Naive B cell (primary cell): ENCODE measurements at regions not wholly inside any gene's neighbourhood (a gene's known extent, or its start where the extent isn't known, plus 50 kb on each side); places are given as distances from the start of the nearest gene placed in this dataset.
A peak's percentile ranks its signal among the peaks of the same experiment; 100 is the strongest.
"Not testable (repeated sequence)": the region's sequence is repeated elsewhere in the genome, so short reads cannot be mapped to it uniquely, and the experiment has no call there.

Experiments
- ATAC-seq, 2 donors: fragments of 150-1000 bp; cut with Tn5 transposase; 2 replicates each; pipeline ENCODE4 v1.10.0; 2021; ENCODE audit warnings: low read depth in 2 of 2, mild to moderate bottlenecking in 2 of 2, moderate library complexity in 2 of 2
- DNase-seq: peaks from one replicate; pipeline ENCODE4 v3.0.0; 2022
- H3K27ac Mint-ChIP-seq, 6 donors: one replicate each; pipeline ENCODE4 v1.8.0; 2020 to 2022; ENCODE audit warnings: mild to moderate bottlenecking in 6 of 6, mixed read lengths in 6 of 6, moderate library complexity in 5 of 6, inconsistent platforms in 2 of 6
- H3K27me3 Mint-ChIP-seq, 3 donors: one replicate each; pipeline ENCODE4 v1.8.0; 2021 to 2022; ENCODE audit warnings: mixed read lengths in 3 of 3, mild to moderate bottlenecking in 1 of 3
- H3K36me3 Mint-ChIP-seq, 2 donors: one replicate each; pipeline ENCODE4 v1.8.0; 2020 to 2022; ENCODE audit warnings: mixed read lengths in 2 of 2, inconsistent platforms in 1 of 2, mild to moderate bottlenecking in 1 of 2
- H3K4me1 Mint-ChIP-seq, 3 donors: one replicate each; pipeline ENCODE4 v1.8.0; 2020 to 2022; ENCODE audit warnings: mixed read lengths in 3 of 3, inconsistent platforms in 1 of 3, mild to moderate bottlenecking in 1 of 3, moderate library complexity in 1 of 3
- H3K4me3 Mint-ChIP-seq, 8 donors: one replicate each; pipeline ENCODE4 v1.8.0; 2020 to 2022; ENCODE audit warnings: mild to moderate bottlenecking in 8 of 8, mixed read lengths in 8 of 8, moderate library complexity in 8 of 8, inconsistent platforms in 2 of 8
- H3K9me3 Mint-ChIP-seq, 7 donors: one replicate each; pipeline ENCODE4 v1.8.0; 2020 to 2022; ENCODE audit warnings: mixed read lengths in 7 of 7, mild to moderate bottlenecking in 5 of 7, inconsistent platforms in 2 of 7, moderate library complexity in 1 of 7

GRCh38 chr20:26009402-26010223 is 313.0 kb upstream of the ZNF337 start:
- Mint-ChIP-seq H3K4me1 (peaks cover 9 to 14% (median 11%) of the 10 kb centered on the region in 3 donors), H3K4me3 (peak overlapping the region; percentile 93 to 99 (median 96)), H3K27ac (peak overlapping the region; percentile 76 to 98 (median 94))
- not testable (repeated sequence) for H3K36me3 Mint-ChIP-seq, H3K27me3 Mint-ChIP-seq, H3K9me3 Mint-ChIP-seq
- ATAC-seq (peak in 1 of 2 donors; percentile 25), DNase-seq (peak; percentile 65)

DNA sequence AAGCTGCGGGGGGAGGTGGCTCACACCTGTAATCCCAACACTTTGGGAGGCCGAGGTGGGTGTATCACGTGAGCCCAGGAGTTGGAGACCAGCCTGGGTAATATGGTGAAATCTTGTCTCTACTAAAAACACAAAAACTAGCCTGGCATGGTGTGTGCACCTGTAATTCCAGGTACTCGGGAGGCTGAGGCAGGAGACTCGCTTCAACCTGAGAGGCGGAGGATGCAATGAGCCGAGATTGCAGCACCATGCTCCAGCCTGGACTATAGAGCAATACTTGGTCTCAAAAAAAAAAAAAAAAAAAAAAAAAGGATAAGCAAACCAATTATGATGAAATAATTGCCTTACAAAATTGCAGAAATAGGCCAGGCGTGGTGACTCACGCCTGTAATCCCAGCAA is 311.4 kb upstream of the ZNF337 start:
- not testable (repeated sequence) for DNase-seq, ATAC-seq, H3K9me3 Mint-ChIP-seq, H3K36me3 Mint-ChIP-seq, H3K27me3 Mint-ChIP-seq, H3K27ac Mint-ChIP-seq
- H3K4me1 Mint-ChIP-seq: peaks cover 9 to 14% (median 11%) of the 10 kb centered on the region in 3 donors
- H3K4me3 Mint-ChIP-seq: peak overlapping the region in 1 of 8 donors; percentile 73

DNA sequence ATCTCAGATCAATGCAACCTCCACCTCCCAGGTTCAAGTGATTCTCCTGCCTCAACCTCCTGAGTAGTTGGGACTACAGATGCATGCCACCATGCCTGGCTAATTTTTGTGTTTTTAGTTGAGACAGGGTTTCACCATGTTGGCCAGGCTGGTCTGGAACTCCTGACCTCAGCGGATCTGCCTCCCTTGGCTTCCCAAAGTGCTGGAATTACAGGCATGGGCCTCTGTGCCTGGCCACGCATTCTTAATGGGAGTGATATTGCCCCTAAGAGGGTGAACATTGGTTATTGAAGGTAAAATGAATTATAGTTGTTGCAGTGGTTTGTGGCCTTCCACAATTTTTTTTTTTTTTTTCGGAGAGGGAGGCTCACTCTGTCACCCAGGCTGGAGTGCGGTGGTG is 309.5 kb upstream of the ZNF337 start:
- Mint-ChIP-seq H3K4me3 (peak overlapping the region in 1 of 8 donors; percentile 15), H3K4me1 (peaks cover 9 to 14% (median 11%) of the 10 kb centered on the region in 3 donors)
- H3K27me3 Mint-ChIP-seq, ATAC-seq, H3K27ac Mint-ChIP-seq, H3K36me3 Mint-ChIP-seq, H3K9me3 Mint-ChIP-seq, DNase-seq: not testable (repeated sequence)

- not testable (repeated sequence) for H3K27me3 Mint-ChIP-seq
Observed at GRCh38 chr20:26003959-26004358, 307.3 kb upstream of the ZNF337 start.

GRCh38 chr20:25997367-25998038 is 300.9 kb upstream of the ZNF337 start:
- H3K9me3 Mint-ChIP-seq, ATAC-seq, H3K4me1 Mint-ChIP-seq, H3K27ac Mint-ChIP-seq, H3K36me3 Mint-ChIP-seq, DNase-seq: not testable (repeated sequence)
- Mint-ChIP-seq H3K27me3 (peaks cover 7 to 13% (median 9%) of the 10 kb centered on the region in 3 donors), H3K4me3 (peak overlapping the region in 1 of 8 donors; percentile 59)

More at GRCh38 chr20:26003959-26004358, 307.3 kb upstream of the ZNF337 start:
- not testable (repeated sequence) for H3K9me3 Mint-ChIP-seq, ATAC-seq, H3K4me1 Mint-ChIP-seq, H3K4me3 Mint-ChIP-seq, H3K36me3 Mint-ChIP-seq, DNase-seq, H3K27ac Mint-ChIP-seq

DNA sequence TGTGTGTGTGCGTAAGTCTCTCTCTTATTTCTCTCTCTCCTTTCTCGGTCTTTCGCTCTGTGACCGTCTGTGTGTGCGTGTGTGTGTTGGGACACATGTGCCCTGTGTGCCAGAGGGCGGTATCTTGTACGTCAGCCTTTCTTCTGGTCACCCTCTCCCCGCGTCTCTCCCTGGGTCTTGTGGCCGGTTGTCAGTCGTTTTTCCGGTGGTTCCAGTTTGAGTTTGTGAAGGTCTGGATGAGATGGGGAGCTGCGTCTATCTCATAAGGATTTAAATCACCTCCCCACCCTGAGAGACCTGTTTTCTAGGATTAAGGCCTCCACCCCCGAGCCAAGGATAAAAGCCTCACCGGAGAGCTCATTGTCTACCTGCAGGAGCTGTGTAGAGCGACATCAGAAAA is 295.5 kb upstream of the ZNF337 start:
- Mint-ChIP-seq H3K27me3 (peaks cover 11 to 23% (median 19%) of the 10 kb centered on the region in 3 donors), H3K9me3 (no peaks in the 10 kb centered on the region), H3K4me3 (peak overlapping the region in 1 of 8 donors; percentile 35), H3K27ac (peak overlapping the region in 1 of 6 donors; percentile 83), H3K4me1 (peaks cover 6 to 14% (median 8%) of the 10 kb centered on the region in 3 donors), H3K36me3 (no peaks in the 10 kb centered on the region)
- ATAC-seq: no peak
- DNase-seq: no peak

DNA sequence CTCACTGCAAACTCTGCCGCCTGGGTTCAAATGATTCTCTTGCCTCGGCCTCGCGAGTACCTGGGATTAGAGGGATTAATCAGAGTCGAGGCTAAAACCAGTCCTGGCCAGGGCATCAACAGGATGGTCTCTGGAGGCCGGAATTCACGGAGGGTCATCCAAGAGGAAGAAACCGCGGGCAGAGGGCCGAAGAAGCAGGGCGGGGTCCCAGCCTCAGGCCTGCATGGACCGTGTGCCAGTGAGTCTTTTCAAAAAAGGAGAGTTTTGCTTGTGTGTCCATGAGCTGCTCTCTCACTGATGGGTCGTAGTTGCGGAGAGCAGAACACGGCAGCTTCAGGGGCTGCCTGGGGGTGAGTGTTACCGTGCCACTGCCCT is 295.1 kb upstream of the ZNF337 start:
- DNase-seq (no peak), ATAC-seq (no peak)
- H3K4me1 Mint-ChIP-seq: peaks cover 8 to 16% (median 8%) of the 10 kb centered on the region in 3 donors
- no peak overlapping the region for H3K4me3 Mint-ChIP-seq
- no peaks in the 10 kb centered on the region for H3K9me3 Mint-ChIP-seq
- H3K36me3 Mint-ChIP-seq: no peaks in the 10 kb centered on the region
- H3K27me3 Mint-ChIP-seq: peaks cover 9 to 23% (median 17%) of the 10 kb centered on the region in 3 donors
- H3K27ac Mint-ChIP-seq: no peak overlapping the region

DNA sequence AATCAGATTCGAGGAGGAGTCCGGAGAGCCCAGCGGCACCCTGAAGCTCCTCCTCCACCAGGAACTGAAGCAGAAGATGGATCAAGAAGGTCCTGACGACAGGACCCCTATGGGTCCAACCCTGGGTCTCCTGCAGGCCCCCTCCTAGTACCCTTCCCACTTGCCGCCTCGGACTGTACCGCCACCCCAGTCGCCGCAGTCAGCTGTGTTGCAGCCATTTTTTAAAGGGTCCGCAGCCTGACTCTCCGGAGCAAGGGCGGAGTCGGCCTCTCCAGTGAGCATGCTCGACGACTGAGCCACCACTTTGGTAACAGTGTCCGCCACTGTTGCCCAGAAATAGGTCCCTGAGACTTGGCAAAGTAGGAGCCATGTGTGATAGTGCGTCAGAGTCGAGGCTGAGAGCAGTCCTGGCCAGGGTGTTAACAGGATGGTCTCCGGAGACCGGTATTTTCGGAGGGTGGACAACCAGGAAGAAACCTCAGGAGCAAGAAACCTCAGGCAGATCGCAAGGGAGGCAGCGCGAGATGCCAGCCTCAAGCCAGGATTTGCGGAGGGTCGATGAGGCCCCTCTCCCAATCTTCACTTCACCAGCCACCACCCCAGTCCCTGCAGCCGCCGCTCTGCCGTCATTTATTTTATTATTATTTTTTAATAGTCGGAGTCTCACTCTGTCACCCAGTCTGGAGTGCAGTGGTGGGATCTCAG is 294.6 kb upstream of the ZNF337 start:
- H3K4me1 Mint-ChIP-seq: peaks cover 8 to 16% (median 8%) of the 10 kb centered on the region in 3 donors
- no peak for ATAC-seq
- H3K4me3 Mint-ChIP-seq: no peak overlapping the region
- no peaks in the 10 kb centered on the region for H3K36me3 Mint-ChIP-seq
- peaks cover 10 to 27% (median 19%) of the 10 kb centered on the region in 3 donors for H3K27me3 Mint-ChIP-seq
- no peak overlapping the region for H3K27ac Mint-ChIP-seq
- no peak for DNase-seq
- H3K9me3 Mint-ChIP-seq: no peaks in the 10 kb centered on the region

DNA sequence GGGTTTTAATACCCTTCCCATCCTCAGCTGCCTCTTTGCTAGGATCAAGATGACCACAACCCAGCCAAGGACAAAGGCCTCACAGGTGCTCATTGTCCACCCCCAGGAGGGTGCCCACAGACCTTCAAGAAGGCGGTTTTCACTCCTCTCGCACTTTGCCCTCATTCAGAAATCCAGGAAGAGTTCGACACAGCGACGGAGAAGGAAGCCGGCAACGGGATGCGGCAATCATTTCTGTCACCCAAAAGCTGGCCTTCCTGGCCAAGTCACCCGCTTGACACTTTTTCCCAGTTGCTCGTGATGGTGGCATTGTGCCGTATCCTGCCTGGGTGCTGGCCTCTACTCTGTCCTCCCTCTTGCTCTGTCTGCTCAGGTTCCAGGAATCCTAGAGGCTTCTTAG is 293.0 kb upstream of the ZNF337 start:
- H3K4me3 Mint-ChIP-seq, H3K9me3 Mint-ChIP-seq, ATAC-seq, H3K36me3 Mint-ChIP-seq, DNase-seq: not testable (repeated sequence)
- Mint-ChIP-seq H3K4me1 (peaks cover 8 to 10% (median 8%) of the 10 kb centered on the region in 3 donors), H3K27ac (peak overlapping the region in 1 of 6 donors; percentile 57), H3K27me3 (peaks cover 12 to 29% (median 19%) of the 10 kb centered on the region in 3 donors)

GRCh38 chr20:25989196-25989595 is 292.5 kb upstream of the ZNF337 start:
- ATAC-seq: no peak
- peaks cover 8 to 10% (median 8%) of the 10 kb centered on the region in 3 donors for H3K4me1 Mint-ChIP-seq
- H3K9me3 Mint-ChIP-seq: peaks cover 0 to 4% (median 0%) of the 10 kb centered on the region in 7 donors
- no peak overlapping the region for H3K4me3 Mint-ChIP-seq
- no peaks in the 10 kb centered on the region for H3K36me3 Mint-ChIP-seq
- H3K27ac Mint-ChIP-seq: no peak overlapping the region
- H3K27me3 Mint-ChIP-seq: peaks cover 12 to 29% (median 19%) of the 10 kb centered on the region in 3 donors
- no peak for DNase-seq

GRCh38 chr20:25987928-25988560 is 291.4 kb upstream of the ZNF337 start:
- peak overlapping the region in 6 of 8 donors; percentile 22 to 74 (median 62) for H3K4me3 Mint-ChIP-seq
- H3K9me3 Mint-ChIP-seq, ATAC-seq, H3K36me3 Mint-ChIP-seq, H3K27ac Mint-ChIP-seq, DNase-seq: not testable (repeated sequence)
- H3K27me3 Mint-ChIP-seq: peaks cover 12 to 29% (median 19%) of the 10 kb centered on the region in 3 donors
- peaks cover 8 to 10% (median 8%) of the 10 kb centered on the region in 3 donors for H3K4me1 Mint-ChIP-seq

GRCh38 chr20:25987073-25987927 is 290.6 kb upstream of the ZNF337 start:
- Mint-ChIP-seq H3K27me3 (peaks cover 12 to 27% (median 18%) of the 10 kb centered on the region in 3 donors), H3K4me3 (peak overlapping the region; percentile 38 to 90 (median 64)), H3K36me3 (no peaks in the 10 kb centered on the region), H3K9me3 (peaks cover 0 to 4% (median 0%) of the 10 kb centered on the region in 7 donors), H3K4me1 (peaks cover 8 to 10% (median 8%) of the 10 kb centered on the region in 3 donors), H3K27ac (peak overlapping the region in 3 of 6 donors; percentile 34 to 61 (median 60))
- ATAC-seq (peak; percentile 67 to 82), DNase-seq (peak; percentile 70)
